NAMALWA (cell line): ENCODE measurements at regions not wholly inside any gene's neighbourhood (a gene's known extent, or its start where the extent isn't known, plus 50 kb on each side); places are given as distances from the start of the nearest gene placed in this dataset.
A peak's percentile ranks its signal among the peaks of the same experiment; 100 is the strongest.
"Not testable (repeated sequence)": the region's sequence is repeated elsewhere in the genome, so short reads cannot be mapped to it uniquely, and the experiment has no call there.

Source experiments
- DNase-seq: peaks from one replicate; pipeline ENCODE4 v3.0.0-alpha.2; 2015; ENCODE audit warnings: low spot score

DNA sequence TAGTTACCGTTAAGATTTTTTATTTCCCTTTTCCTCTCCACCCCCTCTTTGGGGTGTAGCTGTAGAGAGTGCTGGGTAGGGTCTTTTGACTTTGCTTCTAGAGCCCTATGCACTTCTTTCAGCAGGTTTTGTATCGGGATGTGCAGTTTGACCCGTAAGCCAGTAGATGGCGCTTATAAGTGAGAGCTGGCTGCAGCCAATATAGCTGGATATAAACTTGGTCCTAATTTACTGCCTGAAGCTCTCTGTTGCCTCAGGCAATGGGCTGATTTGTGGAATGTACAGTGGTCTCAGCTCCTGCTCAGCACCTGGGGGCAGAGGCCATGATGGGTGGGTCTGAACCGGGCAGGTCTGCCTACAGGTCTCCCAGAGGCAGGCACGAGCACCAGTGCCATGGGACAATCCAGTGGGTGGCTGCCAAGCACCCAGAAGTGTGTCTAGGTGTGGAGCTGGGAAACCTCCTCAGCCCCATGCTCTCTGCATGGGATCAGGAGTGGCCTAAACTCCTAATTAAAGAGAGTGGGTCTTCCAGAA is 146.5 kb downstream of the SPANXN1 start:
- peak; percentile 30 for DNase-seq

DNA sequence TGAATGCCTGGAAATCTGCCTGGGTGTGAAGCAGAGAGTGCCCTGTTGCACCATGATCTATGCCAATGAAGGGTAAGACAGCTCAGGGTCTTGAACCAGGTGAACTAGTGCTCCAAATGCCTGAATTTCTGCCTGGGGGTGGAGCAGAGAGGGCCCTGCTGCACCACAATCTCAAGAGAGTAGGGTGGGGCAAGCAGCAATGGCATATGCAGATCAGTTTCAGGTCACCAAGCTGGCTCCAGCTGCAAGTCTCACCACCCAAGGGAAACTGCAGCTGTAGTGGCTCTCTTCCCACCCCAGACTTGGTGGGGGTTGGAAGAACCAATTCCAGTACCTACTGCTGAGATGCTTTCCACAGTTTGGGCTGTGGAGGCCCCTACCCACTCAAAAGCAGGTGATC is 147.0 kb downstream of the SPANXN1 start:
- DNase-seq, result no peak

DNA sequence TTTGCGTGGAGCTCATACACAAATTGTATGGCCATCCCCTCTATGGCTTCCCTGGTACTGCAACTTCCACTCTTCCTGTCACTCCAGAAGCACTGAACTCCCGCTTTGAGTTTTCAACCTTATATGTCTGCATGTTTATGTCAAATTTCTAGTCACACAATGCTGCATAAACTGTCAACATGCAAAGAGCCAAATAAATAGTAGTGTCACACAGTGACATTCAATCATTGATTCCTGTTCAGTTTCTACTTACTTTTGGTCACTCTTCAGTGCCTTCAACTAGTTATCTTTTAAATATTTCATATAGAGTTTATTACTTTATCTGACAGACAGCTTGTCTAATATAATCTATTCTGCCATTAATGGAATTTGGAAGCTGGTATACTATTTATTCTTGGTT is 149.3 kb downstream of the SPANXN1 start:
- DNase-seq, result no peak

DNA sequence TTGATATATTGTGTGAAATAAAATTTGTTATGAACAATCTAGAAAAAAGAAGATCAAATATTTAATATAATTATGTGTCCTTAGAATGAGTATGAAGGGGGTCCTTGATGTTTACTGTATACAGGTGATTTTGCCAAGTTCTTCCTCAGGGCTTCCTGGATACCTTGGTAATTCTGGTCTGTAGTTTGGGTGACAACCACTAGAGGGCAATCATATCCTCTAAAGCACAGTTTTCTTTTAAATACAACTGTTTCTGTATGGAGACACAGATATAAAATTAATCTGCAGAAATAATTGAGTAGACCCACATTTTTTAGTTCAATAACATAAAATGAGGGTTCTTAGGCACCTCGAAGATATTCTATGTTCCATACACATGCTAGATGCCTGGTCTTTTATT is 157.7 kb downstream of the SPANXN1 start:
- DNase-seq, result peak; percentile 50

DNA sequence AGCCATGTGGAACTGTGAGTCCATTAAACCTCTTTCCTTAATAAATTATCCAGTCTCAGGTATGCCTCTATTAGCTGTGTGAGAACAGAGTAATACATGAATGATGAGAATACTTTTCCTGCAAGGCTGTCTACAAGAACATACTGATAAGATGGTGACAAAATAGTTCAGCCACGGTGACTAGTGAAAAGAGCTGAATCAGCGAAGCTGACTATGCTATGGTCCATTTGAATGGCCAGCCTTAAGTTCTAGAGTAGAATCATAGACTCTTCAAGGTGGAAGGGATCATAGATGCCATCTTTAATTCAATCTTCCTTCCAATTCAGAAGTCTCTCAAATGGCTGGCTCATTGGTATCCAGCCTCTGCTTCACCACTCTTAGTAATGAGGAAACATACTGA is 163.3 kb downstream of the SPANXN1 start:
- no peak for DNase-seq

DNA sequence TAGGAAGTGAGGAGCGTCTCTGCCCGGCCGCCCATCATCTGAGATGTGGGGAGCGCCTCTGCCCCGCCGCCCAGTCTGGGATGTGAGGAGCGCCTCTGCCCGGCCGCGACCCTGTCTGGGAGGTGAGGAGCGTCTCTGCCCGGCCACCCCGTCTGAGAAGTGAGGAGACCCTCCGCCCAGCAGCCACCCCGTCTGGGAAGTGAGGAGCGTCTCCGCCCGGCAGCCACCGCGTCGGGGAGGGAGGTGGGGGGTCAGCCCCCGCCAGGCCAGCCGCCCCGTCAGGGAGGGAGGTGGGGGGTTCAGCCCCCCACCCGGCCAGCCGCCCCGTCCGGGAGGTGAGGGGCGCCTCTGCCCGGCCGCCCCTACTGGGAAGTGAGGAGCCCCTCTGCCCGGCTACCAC is 188.9 kb downstream of the SPANXN1 start:
- DNase-seq, result not testable (repeated sequence)

DNA sequence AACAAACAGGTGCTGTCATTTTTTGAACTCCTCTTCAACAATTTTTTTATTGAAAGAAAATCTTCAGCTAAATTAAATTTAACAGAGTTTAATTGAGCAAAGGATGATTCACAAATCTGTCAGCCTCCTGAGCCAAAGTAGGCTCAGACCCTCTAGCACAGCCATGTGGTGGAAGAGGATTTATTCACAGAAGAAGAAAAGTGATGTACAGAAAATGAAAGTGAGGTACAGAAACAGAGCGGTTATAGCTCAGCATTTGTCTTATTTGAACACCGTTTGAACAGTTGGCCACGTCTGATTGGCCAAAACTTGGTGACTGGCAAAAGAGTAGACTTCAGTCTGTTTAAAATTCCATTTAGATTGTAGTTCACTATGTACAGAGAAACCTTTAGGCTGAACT is 217.3 kb downstream of the SPANXN1 start:
- DNase-seq, result no peak

DNA sequence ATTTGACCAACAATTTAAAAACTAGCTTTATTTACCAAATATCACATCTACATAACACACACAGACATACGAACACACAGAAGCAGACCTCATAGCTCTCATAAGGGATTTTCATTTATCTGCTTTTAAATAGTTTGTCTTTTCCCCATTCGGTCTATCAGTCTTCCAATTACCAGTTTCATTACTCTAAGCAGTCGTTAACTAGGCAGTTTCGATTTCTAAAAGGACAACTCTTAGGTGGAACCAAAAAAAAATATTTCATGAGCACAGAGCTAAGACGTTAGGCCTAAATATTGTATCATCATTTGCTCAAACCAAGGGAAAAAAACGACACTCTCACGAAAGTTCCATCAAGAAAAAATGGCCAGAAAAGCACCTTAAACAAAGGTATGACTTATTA is 228.4 kb downstream of the SPANXN1 start:
- no peak for DNase-seq

DNA sequence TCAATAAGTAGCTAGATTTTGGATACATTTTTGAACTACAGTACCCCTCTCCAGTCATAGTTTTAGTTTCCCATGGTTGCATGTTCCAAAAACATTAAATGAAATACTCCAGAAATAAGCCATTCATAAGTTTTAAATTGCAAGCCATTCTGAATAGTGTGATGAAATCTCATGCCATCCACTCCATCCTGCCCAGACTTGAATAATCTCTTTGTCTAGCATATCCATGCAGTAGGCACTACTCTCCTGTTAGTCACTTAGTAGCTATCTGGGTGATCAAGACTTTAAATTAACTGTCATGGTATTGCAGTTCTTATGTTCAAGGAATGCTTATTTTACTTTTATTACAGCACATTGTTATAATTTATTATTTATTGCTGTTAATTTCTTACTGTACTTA is 237.4 kb downstream of the SPANXN1 start:
- no peak for DNase-seq

DNA sequence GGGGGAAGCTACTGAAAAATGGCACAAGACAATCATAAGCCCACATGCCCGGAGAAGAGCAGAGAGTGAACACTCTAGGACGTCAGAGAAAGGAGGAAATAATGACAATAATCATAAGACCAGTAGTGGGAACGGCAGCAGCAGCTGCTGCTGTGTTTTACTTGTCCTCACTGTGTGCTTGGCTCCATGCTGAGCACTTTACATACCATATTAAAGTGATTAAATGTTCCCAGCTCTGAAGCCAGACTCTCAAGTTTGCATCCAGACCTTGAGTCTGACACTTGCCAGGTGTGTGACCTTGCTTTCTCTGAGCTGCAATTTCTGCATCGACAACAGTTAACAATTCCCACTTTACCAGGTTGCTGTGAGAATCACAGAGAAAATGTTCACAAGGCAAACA is 255.4 kb downstream of the SPANXN1 start:
- no peak for DNase-seq

DNA sequence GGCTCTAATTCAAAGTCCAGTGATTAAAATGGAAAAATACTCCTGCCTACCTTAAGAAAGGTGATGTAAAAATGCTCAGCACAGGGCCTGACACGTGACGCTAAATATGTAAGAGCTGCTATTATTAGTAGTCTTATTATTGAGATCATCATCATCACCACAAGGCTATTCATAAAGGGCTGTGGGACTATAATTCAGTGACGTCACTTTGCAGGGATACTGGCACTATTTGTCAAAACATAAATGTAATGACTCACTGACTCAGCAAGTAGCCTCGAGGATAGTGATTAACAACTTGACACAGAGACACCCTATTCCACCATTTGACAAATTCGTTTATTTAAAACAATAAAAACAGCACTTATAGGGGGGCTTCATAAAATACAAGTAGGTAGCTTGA is 258.9 kb downstream of the SPANXN1 start:
- no peak for DNase-seq

DNA sequence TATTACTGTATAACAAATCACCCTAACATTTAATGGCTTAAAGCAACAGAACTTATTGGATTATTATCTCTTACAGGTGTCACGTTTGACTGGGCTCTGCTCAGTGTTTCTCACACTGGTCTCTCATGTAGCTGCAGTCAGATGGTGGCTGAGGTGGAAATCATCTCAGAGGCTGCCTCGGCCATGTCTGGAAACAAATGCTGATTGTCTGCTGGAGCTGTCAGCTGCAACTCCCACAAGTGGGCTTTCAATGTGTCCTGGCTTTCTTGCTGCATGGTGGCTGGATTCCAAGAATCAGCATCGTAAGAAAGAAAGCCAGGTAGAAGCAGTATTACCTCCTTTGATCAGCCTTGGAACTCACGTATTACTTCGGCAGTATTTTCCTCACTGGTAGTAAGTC is 277.6 kb downstream of the SPANXN1 start:
- no peak for DNase-seq

DNA sequence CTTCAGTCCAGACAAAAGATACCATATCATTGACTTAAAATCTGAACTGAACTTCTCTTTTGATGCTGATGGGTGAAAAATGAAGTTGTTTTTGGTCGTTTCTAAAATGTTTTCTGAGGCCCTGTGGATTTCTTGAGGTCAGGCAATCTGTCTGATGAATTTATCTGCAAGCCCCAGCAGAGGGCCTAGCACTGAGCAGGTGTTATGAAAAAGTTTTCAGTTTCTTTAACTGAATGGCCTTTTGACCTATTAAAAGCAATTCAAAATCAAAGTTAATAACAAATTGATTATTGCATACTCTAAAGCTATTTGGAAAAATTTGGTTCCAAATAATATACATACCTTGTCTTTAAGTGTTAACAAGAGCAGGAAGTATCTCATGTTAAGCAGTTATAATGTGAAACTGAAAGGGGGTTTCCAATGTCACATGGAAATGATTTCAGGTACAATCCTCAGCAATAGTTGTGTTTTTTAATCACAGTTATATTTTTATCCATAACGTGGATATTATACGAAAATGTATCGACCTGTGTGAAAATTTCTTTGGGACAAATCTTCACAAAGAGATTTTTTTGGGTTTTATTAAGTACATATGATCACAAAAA is 285.0 kb downstream of the SPANXN1 start:
- no peak for DNase-seq

DNA sequence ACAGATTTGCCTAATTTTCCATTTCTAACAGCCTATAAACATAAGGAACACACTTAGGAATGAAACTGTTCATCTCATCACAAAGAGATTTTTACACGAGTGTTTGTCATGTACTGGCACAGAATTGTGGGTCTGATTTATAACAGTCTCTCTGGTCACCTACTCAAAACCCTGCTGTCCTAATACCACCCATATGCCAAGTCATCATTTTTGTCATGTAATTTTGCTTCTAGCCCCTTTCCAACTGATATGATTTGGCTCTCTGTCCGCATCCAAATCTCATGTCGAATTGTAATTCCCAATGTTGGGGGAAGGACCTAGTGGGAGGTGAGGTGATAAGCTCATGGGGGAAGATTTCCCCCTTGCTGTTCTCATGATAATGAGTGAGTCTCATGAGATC is 284.1 kb upstream of the SLITRK2 start:
- no peak for DNase-seq

DNA sequence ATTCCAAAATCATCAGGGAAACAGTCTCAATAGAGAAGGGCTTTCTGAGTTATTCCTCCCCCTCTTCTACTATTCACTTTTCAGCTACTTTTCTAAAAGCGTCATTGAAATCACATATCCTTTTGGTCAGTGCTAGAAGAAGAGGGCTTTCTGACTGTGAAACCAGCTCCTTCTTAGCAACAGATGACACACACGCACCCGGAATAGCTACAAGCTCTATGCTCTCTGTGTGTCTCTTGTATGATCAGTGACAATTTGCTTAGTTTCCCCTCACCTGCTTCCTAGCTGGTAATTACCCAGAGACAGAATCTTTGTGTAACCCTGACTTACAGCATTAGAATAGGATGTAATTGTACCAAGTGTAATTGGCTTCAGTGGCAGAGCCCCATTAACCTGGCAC is 268.1 kb upstream of the SLITRK2 start:
- DNase-seq, result no peak

DNA sequence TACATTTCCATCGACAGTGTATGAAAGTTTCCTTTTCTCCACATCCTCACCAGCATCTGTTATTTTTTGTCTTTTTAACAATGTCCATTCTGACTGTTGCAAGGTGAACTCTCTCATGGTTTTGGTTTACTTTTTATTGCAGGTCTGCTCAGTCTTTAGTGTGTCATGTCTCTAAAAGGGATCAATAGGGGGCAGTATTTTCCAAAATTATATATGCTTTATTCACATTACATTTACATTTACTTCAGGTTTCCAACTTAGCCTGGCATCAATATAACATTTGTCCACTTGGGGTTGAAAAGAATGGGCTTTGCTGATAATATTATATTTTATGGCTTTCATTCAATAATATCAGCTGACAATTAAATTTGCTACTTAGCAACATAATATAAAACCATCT is 265.0 kb upstream of the SLITRK2 start:
- peak; percentile 1 for DNase-seq

DNA sequence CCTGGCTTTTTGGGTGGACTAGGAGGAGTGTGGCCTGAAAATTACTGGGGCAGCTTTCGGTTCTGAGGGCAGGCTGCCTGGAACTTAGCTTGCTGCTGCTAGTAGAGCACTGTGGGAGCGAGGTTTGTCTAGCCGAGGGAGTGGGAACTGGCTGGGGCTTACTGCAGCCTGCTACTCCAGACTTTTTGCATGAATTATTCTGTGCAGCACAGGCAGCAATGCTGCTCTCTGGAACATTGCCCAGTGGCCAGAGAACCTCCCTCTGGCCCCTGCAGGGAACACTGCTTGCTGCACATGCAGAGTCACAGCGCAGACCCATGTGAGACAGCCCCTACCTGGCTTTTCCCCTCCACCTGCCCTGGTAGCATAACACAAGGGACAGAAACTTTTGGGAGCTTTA is 263.9 kb upstream of the SLITRK2 start:
- no peak for DNase-seq

DNA sequence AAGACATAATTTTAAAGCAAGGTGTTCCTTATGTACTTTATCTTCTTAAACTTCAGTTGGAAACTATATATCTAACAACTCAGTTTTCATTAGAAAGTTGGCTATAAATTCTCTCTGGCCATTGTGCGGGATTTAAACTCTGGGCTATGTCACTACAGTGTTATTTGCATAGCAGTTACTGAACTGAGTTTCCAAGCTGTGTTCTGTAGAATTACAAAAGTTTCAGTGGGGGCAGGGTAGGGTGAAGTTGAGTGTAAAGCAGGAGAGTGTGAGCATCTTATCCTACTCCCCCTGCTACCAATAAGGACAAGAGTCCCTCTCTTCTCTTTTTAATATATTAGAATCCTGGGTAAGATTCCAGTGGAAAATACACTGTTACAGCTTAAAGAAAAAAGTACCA is 254.5 kb upstream of the SLITRK2 start:
- no peak for DNase-seq

DNA sequence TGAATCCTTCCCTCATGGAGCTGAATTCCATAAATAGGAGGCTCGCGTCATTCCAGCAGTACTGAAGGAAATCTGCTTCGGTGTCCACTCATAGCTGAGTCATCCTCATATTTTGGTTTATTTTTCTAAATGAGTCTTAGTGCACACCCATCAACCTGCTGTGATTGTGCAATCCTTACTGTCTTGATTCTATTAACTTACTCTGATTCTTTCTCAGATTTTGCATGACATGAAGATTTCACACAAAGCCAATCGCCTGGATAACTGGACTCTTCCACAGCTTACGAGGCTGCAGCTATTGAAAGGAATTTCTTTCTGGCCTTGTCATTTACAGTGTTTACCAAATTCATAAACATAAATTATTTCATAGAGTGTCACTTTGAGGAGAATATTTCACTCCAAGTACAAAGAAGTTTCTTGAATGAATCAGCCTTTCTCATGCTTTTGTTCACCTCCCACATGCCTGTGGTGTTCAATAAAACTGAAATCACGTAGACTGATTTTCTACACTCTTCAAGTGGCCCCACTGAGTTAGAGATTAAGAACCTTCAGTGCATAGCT is 207.6 kb upstream of the SLITRK2 start:
- no peak for DNase-seq

DNA sequence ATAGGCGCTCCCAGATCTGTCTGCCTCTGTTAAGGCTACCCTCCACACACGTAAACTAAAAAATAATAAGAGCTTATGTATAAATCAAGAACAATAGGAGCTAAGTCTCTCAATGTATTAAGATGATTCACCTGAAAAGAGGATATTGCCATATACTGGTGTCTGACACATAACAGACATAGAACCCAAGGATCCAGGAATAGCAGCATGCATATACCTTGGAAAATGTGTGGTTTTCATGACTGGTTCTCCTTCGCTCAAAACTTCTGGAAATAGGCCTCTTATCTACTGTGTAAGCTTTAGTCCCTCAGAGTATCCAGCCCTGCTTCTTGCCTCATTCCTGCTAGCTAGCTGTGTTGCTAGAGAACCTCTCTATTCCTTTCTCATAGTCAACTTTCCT is 203.7 kb upstream of the SLITRK2 start:
- DNase-seq, result no peak

DNA sequence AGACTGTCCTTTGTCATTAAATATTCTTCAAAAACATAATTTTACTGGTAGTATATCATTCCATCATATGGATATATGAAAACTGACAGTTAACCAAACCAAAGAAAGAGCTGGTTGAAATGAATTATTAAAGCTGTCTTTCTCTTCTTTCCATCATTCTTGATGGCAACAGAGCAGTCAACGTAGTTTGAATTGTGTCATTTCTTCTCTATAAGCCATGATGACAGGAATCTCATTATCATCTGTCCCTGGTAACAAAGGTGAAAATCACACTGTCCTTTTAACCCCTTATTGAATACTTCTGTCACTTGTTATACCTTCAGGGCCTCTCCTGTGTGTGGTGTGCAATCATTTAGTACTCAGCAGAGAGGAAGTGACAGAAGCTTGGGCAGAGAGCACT is 197.0 kb upstream of the SLITRK2 start:
- DNase-seq, result no peak

DNA sequence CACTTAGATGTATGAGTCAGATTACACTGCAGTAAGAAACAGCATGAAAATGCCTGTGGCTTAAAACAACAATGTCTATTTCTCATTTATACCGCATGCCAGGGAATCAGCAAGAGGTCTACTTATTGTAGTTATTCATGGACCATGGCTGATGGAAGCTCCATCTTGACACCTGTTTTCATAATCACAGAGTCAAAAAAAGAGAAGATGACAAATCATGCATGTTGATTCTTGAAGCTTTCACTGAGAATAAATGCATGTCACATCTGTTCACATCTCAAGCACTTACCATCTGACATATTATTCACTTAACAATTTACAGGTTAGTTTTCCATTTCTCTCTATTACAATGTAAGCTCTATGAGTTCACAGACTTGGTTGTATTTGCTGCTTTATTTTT is 194.2 kb upstream of the SLITRK2 start:
- DNase-seq, result no peak

DNA sequence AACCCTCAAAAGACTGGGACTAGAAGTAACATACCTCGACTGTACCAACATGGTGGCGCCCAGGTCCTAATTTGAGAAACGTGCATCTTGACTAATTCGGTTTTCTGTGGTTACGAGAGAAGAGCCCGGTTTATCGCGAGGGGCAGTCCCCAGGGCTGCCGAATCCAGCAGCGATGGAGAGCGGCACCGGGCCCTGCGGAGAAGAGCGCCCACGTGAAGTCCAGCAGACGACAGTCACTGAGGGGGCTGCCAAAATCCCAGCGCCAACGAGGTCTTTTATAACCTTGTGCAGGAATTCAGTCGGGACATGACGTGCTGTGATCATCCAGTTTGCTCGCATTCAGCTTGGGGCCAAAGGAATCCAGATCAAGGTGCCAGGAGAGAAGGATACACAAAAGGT is 187.5 kb upstream of the SLITRK2 start:
- no peak for DNase-seq

DNA sequence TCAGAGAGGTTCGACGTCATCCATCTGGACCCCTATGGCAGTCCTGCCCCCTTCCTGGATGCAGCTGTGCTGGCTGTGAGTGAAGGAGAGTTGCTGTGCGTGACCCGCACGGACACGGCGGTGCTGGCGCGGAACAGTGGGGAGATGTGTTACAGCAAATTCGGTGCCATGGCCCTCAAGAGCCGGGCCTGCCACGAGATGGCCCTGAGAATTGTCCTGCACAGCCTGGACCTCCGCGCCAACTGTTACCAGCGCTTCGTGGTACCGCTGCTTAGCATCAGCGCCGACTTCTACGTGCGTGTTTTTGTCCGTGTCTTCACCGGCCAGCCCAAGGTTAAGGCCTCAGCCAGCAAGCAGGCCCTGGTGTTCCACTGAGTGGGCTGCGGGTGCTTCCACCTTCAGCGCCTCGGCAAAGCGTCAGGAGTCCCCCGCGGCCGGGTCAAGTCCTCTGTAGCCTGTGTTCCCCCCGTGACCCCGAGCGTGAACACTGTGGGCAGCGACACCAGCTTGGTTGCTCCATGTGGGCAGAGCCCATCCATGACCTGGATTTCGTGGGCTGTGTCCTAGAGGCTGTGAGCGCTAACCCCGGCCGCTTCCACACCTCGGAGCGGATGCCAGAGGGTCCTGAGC is 186.7 kb upstream of the SLITRK2 start:
- no peak for DNase-seq
